LNCAP (cell line): ENCODE measurements at regions not wholly inside any gene's neighbourhood (a gene's known extent, or its start where the extent isn't known, plus 50 kb on each side); places are given as distances from the start of the nearest gene placed in this dataset.

ENCODE experiments used
- CTCF ChIP-seq: fragments of 450-650 bp; IDR thresholded peaks from 2 replicates; pipeline ENCODE4 v1.5.1; 2017; ENCODE audit warnings: mild to moderate bottlenecking

DNA sequence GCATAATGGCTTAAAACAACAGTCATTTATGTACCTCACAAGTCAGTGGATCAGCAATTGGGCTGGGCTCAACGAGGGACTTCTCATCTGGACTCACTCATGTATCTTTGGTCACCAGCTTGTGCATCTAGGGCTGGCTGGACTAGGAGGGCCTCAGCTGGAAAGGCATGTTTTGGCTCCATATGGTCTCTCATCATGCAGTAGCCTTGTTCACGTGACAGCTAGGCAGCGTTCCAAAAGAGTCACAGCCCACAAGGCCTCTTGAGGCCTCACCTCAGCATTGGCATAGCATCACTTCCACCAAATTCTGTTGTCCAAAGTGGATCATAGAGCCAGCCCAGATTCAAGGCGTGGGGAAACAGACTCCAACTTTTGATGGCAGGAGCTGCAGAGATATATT lies 110.1 kb downstream of the MAFB start:
- no peak for TF ChIP-seq CTCF

- TF ChIP-seq CTCF: no peak
Observed at GRCh38 chr20:40575851-40576250, 113.2 kb downstream of the MAFB start.

DNA sequence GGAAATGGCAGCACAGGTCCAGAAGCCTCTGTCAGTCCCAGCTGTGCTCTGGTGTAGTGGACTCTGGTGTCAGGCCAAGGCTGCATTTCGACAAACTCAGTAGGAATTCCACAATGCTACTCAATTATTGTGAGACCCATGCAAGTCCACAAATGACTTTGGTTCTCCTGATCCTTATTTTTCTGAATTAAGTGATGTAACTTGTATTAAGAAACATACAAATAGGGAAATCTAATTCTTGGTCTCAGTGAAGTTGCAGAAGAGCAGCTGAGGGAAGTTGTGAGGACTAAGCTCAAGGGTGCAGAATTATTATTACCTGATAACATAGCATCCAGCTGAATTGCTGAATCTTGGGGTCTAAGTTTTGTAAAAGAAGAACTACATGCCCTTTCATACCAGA lies 116.8 kb downstream of the MAFB start:
- no peak for TF ChIP-seq CTCF

GRCh38 chr20:40571639-40572038 lies 117.4 kb downstream of the MAFB start:
- TF ChIP-seq CTCF: no peak

DNA sequence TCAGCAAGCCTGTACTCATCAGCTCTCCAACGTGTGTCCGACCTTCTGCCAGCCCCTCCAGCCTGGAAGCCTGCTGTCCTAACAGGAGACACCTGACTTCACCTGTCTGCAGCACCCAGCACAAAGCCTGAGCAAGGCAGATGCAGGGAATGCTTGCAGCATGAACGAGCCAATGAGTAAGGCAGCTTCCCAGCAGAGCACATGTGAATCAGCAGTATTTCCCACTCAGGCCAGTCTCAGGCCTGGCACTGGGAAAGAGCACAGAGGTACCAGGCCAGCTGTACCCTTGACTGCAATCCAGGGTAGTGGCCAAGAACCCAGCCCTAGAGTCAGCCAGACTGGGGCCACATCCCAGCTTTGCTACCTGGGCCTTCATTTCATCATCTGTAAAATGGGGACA lies 120.8 kb downstream of the MAFB start:
- TF ChIP-seq CTCF: no peak

- no peak for TF ChIP-seq CTCF
Observed at GRCh38 chr20:40565682-40566040, 123.4 kb downstream of the MAFB start.

- TF ChIP-seq CTCF: no peak
Observed at GRCh38 chr20:40565001-40565681, 123.9 kb downstream of the MAFB start.
